Mesendoderm (in vitro differentiated cells): ENCODE measurements at regions not wholly inside any gene's neighbourhood (a gene's known extent, or its start where the extent isn't known, plus 50 kb on each side); places are given as distances from the start of the nearest gene placed in this dataset.
A peak's percentile ranks its signal among the peaks of the same experiment; 100 is the strongest.

Source experiments
- DNase-seq: peaks from one replicate; pipeline ENCODE4 v3.0.0; 2013
- H2AK5ac ChIP-seq: 2 replicates; pipeline ENCODE4 v1.6.1; 2013; ENCODE audit warnings: low read length, inconsistent platforms
- H2BK120ac ChIP-seq: 2 replicates; pipeline ENCODE4 v1.6.1; 2013; ENCODE audit warnings: low read depth, mild to moderate bottlenecking, low read length, moderate library complexity, mixed read lengths
- H2BK15ac ChIP-seq: replicated peaks from 2 replicates; pipeline ENCODE4 v1.6.1; 2013; ENCODE audit warnings: low read depth, mild to moderate bottlenecking, moderate library complexity
- H2BK5ac ChIP-seq: 2 replicates; pipeline ENCODE4 v1.6.1; 2013; ENCODE audit warnings: low read length, inconsistent platforms
- H3K18ac ChIP-seq: 2 replicates; pipeline ENCODE4 v1.6.1; 2013; ENCODE audit warnings: mild to moderate bottlenecking, low read length, mixed read lengths
- H3K23ac ChIP-seq: one replicate; pipeline ENCODE4 v1.6.1; 2013; ENCODE audit warnings: low read length
- H3K27ac ChIP-seq: 2 replicates; pipeline ENCODE4 v1.5.1; 2013; ENCODE audit warnings: low read depth, mild to moderate bottlenecking, inconsistent platforms, low read length, moderate library complexity
- H3K27me3 ChIP-seq: 2 replicates; pipeline ENCODE4 v1.6.1; 2013; ENCODE audit warnings: low read length, control low read depth, mild to moderate bottlenecking, inconsistent platforms; ENCODE audit not compliant: insufficient read depth, poor library complexity
- H3K36me3 ChIP-seq: 2 replicates; pipeline ENCODE4 v1.6.1; 2013; ENCODE audit warnings: low read length, inconsistent platforms; ENCODE audit not compliant: control insufficient read depth, insufficient read depth
- H3K4ac ChIP-seq: one replicate; pipeline ENCODE4 v1.6.1; 2013; ENCODE audit warnings: low read depth, mild to moderate bottlenecking, low read length, moderate library complexity
- H3K4me1 ChIP-seq: 2 replicates; pipeline ENCODE4 v1.6.1; 2013; ENCODE audit warnings: low read depth, low read length, inconsistent platforms; ENCODE audit not compliant: control insufficient read depth
- H3K4me2 ChIP-seq: 2 replicates; pipeline ENCODE4 v1.6.1; 2013; ENCODE audit warnings: low read length
- H3K4me3 ChIP-seq: 2 replicates; pipeline ENCODE4 v1.5.1; 2013; ENCODE audit warnings: mild to moderate bottlenecking, low read length
- H3K56ac ChIP-seq: one replicate; pipeline ENCODE4 v1.6.1; 2013; ENCODE audit warnings: low read length
- H3K79me1 ChIP-seq: 2 replicates; pipeline ENCODE4 v1.6.1; 2013; ENCODE audit warnings: low read length, inconsistent platforms
- H3K79me2 ChIP-seq: 2 replicates; pipeline ENCODE4 v1.6.1; 2013; ENCODE audit warnings: mild to moderate bottlenecking, low read length; ENCODE audit not compliant: control insufficient read depth, insufficient read depth
- H3K9ac ChIP-seq: 2 replicates; pipeline ENCODE4 v1.6.1; 2013; ENCODE audit warnings: low read length, inconsistent platforms
- H4K5ac ChIP-seq: one replicate; pipeline ENCODE4 v1.6.1; 2013; ENCODE audit warnings: low read length
- H4K8ac ChIP-seq: one replicate; pipeline ENCODE4 v1.6.1; 2013; ENCODE audit warnings: low read depth, mild to moderate bottlenecking, control low read depth, low read length, moderate library complexity
- WGBS: extraction: QIAGEN DNeasy Blood & Tissue Kit; methylation state at CpG from one replicate; pipeline ENCODE4 v1.1.7; 2013; ENCODE audit warnings: low lambda C conversion rate, missing lambda C conversion rate; ENCODE audit not compliant: insufficient coverage; ENCODE audit errors: extremely low coverage; 5-methylcytosine and 5-hydroxymethylcytosine counted together

DNA sequence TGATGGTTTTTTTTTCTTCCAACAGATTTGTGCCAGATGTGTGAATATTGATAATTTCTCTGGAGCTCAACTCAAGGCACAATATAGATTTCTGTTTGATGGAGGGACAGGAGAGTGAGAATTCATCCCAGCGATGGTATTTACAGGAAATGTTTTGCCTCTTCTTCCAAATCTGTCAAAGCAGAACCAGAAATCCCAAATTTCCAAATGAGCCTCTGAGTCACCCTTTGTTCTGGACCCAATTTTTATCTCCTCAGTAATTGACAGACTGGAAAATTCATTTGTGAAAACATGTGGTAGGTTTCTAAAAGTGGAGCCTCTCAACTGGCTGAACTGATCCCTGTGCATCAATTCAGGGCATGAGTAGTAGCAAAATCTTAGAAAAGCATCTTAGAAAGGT lies 223.2 kb upstream of the TSHZ2 start:
- H2BK120ac ChIP-seq: no peak overlapping the region
- H3K27ac ChIP-seq: no peak overlapping the region
- no peak overlapping the region for H3K18ac ChIP-seq
- no peak overlapping the region for H2BK15ac ChIP-seq
- no peak overlapping the region for H3K4me2 ChIP-seq
- no peak overlapping the region for H4K8ac ChIP-seq
- no peak overlapping the region for H3K4me3 ChIP-seq
- H3K79me1 ChIP-seq: no peaks in the 10 kb centered on the region
- WGBS: no CpG with 5 or more reads among the region's 1 CpG
- no peak overlapping the region for H3K56ac ChIP-seq
- DNase-seq: no peak
- H2AK5ac ChIP-seq: no peak overlapping the region
- no peak overlapping the region for H3K9ac ChIP-seq
- no peaks in the 10 kb centered on the region for H3K36me3 ChIP-seq
- H2BK5ac ChIP-seq: no peak overlapping the region
- H3K27me3 ChIP-seq: no peaks in the 10 kb centered on the region
- no peaks in the 10 kb centered on the region for H3K4me1 ChIP-seq
- H3K23ac ChIP-seq: no peak overlapping the region
- no peaks in the 10 kb centered on the region for H3K79me2 ChIP-seq
- H3K4ac ChIP-seq: no peak overlapping the region
- H4K5ac ChIP-seq: no peak overlapping the region

DNA sequence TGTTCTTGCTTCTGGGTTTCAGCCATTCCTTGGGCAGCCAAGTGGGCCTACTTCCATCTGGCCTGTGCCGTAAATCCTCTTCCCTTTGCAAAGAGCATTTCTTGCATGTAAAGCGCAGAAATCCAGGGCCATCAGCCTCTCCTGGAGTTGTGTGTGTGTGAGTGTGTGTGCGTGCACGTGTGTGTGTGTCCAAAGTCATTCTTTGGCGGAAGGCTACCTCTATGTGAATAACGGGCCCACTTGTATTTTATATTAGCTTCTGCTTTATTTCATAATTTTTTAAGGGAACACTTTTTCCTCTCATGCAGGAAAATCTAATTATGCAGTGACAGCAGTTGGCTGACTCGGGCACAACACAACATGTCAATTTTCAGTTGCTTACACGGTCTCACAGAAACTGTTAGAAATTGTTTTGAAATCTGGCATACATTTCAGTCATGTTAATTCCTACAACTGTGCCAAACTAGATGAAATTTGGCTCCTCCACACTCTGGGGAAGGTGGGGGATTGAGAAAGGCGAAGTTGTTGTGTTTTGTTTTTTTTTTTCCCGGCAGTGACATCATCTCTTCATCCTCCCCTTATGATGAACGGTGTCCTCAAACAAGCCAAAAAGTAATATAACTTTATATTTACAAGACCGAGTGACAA lies 223.7 kb upstream of the TSHZ2 start:
- H3K27ac ChIP-seq: no peak overlapping the region
- no peaks in the 10 kb centered on the region for H3K36me3 ChIP-seq
- H3K27me3 ChIP-seq: no peaks in the 10 kb centered on the region
- H3K23ac ChIP-seq: no peak overlapping the region
- H2BK15ac ChIP-seq: no peak overlapping the region
- no peak overlapping the region for H4K5ac ChIP-seq
- no peak overlapping the region for H3K4me3 ChIP-seq
- H2BK120ac ChIP-seq: no peak overlapping the region
- H3K56ac ChIP-seq: no peak overlapping the region
- H3K18ac ChIP-seq: no peak overlapping the region
- no peaks in the 10 kb centered on the region for H3K79me2 ChIP-seq
- no peak overlapping the region for H3K9ac ChIP-seq
- H3K79me1 ChIP-seq: no peaks in the 10 kb centered on the region
- H2BK5ac ChIP-seq: no peak overlapping the region
- DNase-seq: no peak
- H2AK5ac ChIP-seq: no peak overlapping the region
- no CpG with 5 or more reads among the region's 12 CpGs for WGBS
- H3K4me1 ChIP-seq: no peaks in the 10 kb centered on the region
- no peak overlapping the region for H3K4ac ChIP-seq
- no peak overlapping the region for H3K4me2 ChIP-seq
- H4K8ac ChIP-seq: no peak overlapping the region

DNA sequence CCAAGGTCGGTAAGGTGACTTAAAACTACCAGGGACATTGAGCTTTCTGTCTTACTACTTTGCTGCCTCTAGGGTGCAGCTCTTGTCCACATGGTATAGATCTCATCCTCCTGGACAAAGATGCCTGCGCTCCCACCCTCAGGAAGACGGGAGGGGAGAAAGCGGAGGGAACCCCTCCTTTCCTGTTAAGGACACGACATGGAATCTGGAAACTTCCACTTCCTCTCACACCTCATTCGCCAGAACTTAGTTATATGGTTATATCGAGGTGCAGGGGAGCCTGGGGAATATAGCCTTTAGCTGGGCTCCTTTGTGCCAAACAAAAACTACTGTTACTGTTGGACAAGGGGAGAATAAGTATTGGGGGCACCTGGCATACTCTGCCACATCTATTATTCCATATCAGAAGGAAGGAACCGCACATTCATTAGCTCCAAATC lies 224.3 kb upstream of the TSHZ2 start:
- DNase-seq: peak; percentile 67
- Histone ChIP-seq H2BK120ac (no peak overlapping the region), H3K79me1 (no peaks in the 10 kb centered on the region), H3K23ac (no peak overlapping the region), H2BK5ac (no peak overlapping the region), H3K4me2 (no peak overlapping the region), H3K27me3 (no peaks in the 10 kb centered on the region), H2BK15ac (no peak overlapping the region), H3K4ac (no peak overlapping the region), H3K79me2 (no peaks in the 10 kb centered on the region), H3K9ac (no peak overlapping the region), H3K18ac (no peak overlapping the region), H3K36me3 (no peaks in the 10 kb centered on the region), H3K56ac (no peak overlapping the region), H3K27ac (no peak overlapping the region), H3K4me3 (no peak overlapping the region), H4K5ac (no peak overlapping the region), H3K4me1 (no peaks in the 10 kb centered on the region), H4K8ac (no peak overlapping the region), H2AK5ac (no peak overlapping the region)
- no CpG with 5 or more reads among the region's 8 CpGs for WGBS

DNA sequence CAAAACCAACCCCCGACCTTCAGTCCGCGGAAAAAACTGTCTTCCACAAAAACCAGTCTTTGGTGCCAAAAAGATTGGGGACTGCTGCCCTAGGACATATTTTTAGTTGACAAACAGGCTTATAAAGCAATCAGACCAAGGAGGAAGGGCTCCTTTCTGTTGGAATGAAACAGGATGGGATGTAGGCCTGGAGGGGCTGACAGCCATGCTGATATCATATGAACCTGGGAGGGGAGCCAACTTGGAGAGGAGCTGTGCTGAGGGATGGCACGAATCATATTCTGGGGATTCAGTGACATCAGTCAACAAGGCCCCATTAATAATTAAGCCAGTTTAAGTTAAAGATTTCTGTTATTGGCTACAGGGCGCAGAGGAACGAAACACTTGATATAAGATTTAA lies 225.4 kb upstream of the TSHZ2 start:
- no peak for DNase-seq
- H3K79me2 ChIP-seq: no peaks in the 10 kb centered on the region

DNA sequence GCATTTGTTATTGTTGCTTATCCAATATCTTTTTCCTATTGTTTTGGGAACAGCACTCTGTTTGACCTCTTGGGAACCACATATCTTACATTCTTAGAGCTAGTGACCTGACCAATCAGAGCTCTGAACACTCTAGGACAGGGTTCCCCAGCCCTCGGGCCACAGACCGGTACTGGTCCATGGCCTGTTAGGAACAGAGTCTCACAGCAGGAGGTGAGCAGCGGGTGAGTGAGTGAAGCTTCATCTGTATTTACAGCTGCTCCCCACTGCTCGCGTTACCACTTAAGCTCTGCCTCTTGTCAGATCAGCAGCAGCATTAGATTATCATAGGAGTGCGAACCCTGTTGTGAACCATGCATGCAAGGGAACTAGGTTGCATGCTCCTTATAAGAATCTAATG lies 226.0 kb upstream of the TSHZ2 start:
- DNase-seq: peak; percentile 90
- H3K27ac ChIP-seq: no peak overlapping the region
- no peak overlapping the region for H2BK15ac ChIP-seq
- no peak overlapping the region for H3K23ac ChIP-seq
- H2BK5ac ChIP-seq: no peak overlapping the region
- no peak overlapping the region for H3K56ac ChIP-seq
- no CpG with 5 or more reads among the region's 6 CpGs for WGBS
- H4K5ac ChIP-seq: no peak overlapping the region
- no peaks in the 10 kb centered on the region for H3K79me1 ChIP-seq
- H3K18ac ChIP-seq: no peak overlapping the region
- no peak overlapping the region for H3K4me2 ChIP-seq
- H3K4me1 ChIP-seq: no peaks in the 10 kb centered on the region
- H2AK5ac ChIP-seq: no peak overlapping the region
- no peaks in the 10 kb centered on the region for H3K36me3 ChIP-seq
- no peaks in the 10 kb centered on the region for H3K79me2 ChIP-seq
- H3K4me3 ChIP-seq: no peak overlapping the region
- H3K4ac ChIP-seq: no peak overlapping the region
- no peak overlapping the region for H3K9ac ChIP-seq
- no peaks in the 10 kb centered on the region for H3K27me3 ChIP-seq
- no peak overlapping the region for H4K8ac ChIP-seq
- H2BK120ac ChIP-seq: no peak overlapping the region

More for the DNA sequence above, 225.4 kb upstream of the TSHZ2 start:
- Histone ChIP-seq H3K9ac (no peak overlapping the region), H3K18ac (no peak overlapping the region), H3K79me1 (no peaks in the 10 kb centered on the region), H4K5ac (no peak overlapping the region), H3K27me3 (no peaks in the 10 kb centered on the region), H2BK120ac (no peak overlapping the region), H3K4me3 (no peak overlapping the region), H3K4me1 (no peaks in the 10 kb centered on the region), H3K56ac (no peak overlapping the region), H3K36me3 (no peaks in the 10 kb centered on the region), H3K4ac (no peak overlapping the region), H3K27ac (no peak overlapping the region), H3K4me2 (no peak overlapping the region), H3K23ac (no peak overlapping the region), H2AK5ac (no peak overlapping the region), H2BK15ac (no peak overlapping the region), H2BK5ac (no peak overlapping the region), H4K8ac (no peak overlapping the region)
- WGBS: no CpG with 5 or more reads among the region's 6 CpGs

DNA sequence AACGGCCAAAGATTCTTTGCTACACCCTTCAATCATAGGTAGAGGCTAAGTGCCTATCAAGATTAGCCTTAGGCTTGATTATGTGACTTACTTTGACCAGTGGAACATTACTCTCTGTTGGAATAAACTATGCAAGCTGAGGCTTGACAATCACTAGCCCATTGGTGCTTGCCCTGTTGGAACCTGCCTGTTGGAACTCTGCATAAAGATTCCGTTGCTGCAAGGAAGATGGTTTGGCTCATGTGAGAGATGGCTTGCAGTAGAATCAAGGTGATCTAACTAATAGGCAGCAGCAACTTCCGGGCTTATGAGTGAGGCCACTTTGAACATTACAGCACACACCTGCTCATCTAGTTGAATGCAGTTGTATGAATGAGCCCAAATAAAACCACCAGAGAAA lies 227.7 kb upstream of the TSHZ2 start:
- no CpG with 5 or more reads among the region's 3 CpGs for WGBS
- no peak for DNase-seq
- Histone ChIP-seq H3K79me1 (no peaks in the 10 kb centered on the region), H3K23ac (no peak overlapping the region), H3K27ac (no peak overlapping the region), H3K79me2 (no peaks in the 10 kb centered on the region), H4K5ac (no peak overlapping the region), H2AK5ac (no peak overlapping the region), H3K56ac (no peak overlapping the region), H2BK5ac (no peak overlapping the region), H3K18ac (no peak overlapping the region), H3K36me3 (no peaks in the 10 kb centered on the region), H3K4me2 (no peak overlapping the region), H3K9ac (no peak overlapping the region), H3K4ac (no peak overlapping the region), H3K4me3 (no peak overlapping the region), H3K4me1 (no peaks in the 10 kb centered on the region), H2BK15ac (no peak overlapping the region), H3K27me3 (no peaks in the 10 kb centered on the region), H4K8ac (no peak overlapping the region), H2BK120ac (no peak overlapping the region)
